Esophagus mucosa (tissue), 1 donor: ENCODE measurements at regions not wholly inside any gene's neighbourhood (a gene's known extent, or its start where the extent isn't known, plus 50 kb on each side); places are given as distances from the start of the nearest gene placed in this dataset.
"Not testable (repeated sequence)": the region's sequence is repeated elsewhere in the genome, so short reads cannot be mapped to it uniquely, and the experiment has no call there.

Experiments
- ATAC-seq: fragments of 200-7000 bp; cut with Tn5 transposase; one replicate; pipeline ENCODE4 v1.9.1; 2020
- donor health status: DM: yes; HTN: yes; CAD: no.

DNA sequence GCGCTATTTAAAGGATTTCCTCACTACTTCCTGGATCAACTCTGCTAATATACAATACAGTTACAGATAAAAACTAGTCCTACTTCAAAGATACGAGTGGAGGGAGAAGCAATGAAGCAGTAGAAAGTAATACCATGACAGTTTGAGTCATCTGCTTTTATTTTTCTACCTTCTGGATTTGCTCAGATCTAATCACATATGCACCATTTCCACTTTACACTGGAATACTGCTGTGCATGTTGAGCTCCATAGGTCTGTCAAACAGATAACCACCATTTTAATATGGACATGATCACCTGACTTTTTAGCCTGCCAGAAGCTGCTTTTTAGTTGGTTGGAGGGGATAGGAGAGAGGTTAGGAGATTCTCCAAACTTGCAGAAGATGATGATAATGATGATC is 92.5 kb downstream of the MMUT start:
- ATAC-seq, result no peak

DNA sequence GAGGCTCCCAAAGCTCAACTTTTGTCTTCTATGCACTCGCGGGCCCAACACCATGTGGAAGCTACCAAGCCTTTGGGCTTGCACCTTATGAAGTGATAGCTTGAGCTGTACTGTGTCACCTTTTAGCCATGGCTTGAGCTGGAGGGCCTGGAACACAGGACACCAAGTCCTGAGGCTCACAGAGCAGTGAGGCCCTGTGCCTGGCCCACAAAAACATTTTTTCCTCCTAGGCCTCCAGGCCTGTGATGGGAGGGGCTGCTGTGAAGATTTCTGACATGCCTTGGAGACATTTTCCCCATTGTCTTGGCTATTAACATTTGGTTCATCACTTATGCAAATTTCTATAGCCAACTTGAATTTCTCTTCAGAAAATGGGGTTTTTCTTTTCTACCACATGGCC is 96.5 kb downstream of the MMUT start:
- no peak for ATAC-seq

DNA sequence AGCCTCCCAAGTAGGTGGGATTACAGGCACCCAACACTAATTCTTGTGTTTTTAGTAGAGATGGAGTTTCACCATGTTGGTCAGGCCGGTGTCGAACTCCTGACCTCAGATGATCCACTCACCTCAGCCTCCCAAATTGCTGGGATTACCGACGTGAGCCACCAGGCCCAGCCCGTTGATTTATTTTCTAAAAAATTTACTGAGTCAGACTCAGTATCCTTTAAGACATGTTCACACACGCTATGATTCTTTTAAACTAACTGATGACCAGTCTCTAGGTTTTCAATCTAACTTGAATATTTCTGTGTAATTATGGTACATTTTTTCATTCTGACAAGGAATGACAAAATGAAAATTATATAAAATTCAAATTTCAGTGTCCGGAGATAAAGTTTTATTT is 114.5 kb downstream of the MMUT start:
- ATAC-seq, result no peak

DNA sequence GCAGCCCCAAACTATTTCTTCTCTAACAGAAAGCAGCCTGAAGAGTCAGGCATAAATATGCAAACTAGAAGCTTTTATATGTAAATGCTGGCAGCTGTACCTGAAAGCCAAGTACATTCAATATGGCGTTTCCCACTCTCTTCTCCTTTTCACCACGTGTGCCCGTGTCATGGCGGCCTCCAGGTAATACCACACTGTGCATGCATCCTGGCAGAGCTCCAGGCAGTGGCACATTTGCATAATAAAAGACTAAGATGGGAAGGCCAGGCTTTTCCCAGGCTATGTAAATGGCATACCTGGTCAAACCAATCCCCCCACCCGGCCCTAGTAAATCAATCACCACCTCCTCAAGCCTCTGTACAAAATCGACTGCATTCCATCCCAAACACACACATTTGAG is 120.6 kb downstream of the MMUT start:
- no peak for ATAC-seq

DNA sequence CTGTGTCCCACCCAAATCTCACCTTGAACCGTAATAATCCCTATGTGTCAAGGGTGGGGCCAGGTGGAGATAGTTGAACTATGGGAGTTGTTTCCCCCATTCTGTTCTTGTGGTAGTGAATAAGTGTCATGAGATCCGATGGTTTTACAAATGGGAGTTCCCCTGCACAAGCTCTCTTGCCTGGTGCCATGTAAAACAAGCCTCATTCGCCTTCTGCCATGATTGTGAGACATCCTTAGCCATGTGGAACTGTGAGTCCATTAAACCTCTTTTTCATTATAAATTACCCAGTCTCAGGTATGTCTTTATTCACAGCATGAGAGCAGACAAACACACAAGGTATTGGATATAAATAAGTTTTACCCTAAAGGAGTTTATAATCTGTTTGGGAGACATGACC is 121.2 kb downstream of the MMUT start:
- no peak for ATAC-seq

DNA sequence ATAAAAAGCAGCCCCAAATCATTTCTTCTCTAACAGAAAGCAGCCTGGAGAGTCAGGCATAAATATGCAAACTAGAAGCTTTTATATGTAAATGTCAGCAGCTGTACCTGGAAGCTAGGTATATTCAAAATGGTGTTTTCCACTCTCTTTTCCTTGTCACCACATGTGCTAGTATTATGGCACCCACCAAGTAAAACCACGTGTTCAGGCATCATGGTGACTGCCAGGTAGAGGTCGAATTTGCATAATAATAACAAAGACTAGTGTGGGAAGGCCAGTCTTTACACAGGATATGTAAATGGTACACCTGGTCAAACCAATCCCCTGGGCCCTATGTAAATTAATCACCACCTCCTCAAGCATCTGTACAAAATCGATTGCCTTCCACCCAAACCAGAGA is 124.0 kb downstream of the MMUT start:
- ATAC-seq, result no peak

DNA sequence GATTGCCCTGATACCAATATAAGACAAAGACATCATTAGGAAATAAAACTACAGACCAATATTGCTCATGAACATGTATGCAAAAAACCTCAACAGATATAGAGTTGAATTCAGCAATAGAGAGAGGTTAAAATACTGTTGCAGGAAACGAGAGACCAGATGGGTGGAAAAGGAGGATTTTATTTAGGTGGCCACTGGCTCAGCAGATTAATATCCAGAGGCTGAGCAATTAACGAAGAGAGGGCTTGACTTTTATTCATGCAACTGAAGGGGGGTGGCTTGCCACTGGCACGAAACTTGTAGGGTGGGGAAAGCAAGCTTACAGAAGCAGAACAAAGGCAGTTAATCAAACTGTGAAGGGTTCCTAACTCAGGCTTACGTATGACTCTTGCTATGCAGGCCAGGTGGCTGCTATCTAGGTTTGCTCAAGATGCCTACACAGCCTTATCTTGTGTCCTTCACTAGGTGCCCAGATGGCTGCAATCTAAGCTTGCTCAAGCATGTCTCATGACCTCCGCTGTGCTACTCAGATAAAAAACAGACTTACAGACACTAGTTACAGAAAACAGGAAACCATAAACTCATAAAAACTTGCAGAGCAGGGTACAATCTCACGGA is 126.4 kb downstream of the MMUT start:
- ATAC-seq, result no peak

DNA sequence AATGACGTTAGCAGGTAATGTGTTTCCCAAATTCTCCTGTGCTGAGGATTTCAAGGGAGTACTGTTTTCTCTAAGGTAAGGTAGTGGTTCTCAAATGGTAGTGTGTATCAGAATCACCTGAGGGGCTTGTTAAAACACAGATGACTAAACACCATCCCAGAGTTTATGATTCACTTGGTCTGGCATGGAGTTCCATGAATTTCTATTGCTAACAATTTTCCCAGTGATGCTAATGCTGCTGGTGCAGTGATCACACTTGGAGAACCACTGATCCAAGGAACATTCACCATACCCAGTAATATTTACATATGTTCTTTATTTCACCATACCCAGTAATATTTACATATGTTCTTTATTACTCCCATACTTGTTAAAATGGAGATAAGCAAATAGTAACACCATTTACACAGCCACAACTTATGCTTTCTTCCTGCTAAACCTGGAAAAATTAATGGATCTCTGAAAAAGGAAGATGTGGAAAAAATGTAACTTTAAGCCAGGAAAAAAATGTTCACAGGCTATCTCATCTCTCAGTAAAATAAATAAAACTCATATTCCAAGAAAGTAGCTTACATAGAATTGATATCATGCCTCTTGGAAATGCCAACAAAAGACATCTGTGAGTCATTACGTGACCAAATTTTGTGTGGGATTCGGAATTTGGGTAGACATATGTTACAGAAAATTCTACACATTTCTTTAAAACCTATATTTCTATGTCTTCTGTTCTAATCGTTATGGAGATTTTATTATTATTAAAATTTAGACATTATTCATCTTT is 129.5 kb downstream of the MMUT start:
- ATAC-seq, result no peak

DNA sequence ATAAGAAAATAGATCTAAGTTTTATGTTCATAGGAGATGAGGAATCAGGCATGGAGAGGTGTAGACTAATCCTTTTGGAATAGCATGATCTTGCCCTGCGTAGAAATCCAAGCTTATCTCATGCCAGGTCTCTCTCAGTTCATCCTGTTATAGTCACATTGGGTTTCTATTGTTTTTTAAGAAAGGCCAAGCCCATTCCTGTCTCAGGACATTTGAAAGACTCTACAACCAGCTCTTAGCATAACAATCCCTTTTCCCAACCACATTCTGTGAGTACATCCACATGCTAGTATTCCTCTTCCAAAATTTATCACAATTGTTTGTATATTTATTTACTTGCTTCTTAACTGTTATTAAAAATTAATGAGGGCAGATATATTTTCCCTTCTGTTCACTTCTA is 130.3 kb downstream of the MMUT start:
- ATAC-seq, result no peak

DNA sequence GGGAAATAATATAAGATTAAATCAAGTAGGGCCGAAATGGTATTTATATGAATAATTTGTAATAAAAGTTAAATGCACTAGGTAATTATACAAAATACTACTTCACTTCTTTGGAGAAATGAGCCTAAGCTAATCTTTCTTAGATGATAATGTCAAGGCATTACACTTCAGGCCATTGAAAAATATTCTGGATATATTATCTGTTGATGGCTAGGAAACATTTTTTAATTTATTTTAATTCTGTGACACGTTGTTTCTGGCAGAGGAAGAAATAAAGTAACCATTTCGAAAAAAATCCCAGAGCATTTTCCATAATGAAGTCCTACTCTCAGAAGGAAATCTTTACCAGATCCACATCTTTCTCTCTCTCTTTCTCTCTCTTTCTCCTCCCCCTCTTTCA is 133.9 kb downstream of the MMUT start:
- no peak for ATAC-seq

DNA sequence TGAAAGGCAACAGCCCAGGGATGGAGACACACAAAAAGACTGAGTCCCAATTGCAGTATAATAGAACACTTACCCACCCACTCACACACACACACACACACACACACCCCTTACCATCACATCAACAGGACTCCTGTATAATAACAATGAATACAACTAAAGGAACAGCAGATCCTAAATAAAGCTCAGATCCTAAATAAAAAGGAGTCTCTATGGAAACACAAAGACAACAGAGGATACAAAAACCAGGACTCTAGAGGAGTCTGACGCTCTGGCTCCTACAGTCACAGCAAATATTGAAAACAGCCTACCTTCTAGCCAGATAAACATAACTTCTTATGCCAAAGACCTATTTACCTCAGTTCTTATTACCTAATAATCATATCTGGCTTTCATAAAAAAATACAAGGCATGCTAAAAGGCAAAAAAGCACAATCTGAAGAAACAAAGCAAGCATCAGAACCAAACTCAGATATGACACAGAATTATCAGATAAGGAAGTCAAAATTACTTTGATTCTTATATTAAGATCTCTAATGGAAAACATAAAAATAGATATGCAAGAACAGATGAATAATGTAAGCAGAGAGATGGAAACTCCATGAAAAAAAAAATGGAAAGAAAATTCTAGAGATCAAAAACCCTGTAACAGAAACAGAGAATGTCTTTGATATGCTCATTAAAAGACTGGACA is 134.9 kb downstream of the MMUT start:
- no peak for ATAC-seq

DNA sequence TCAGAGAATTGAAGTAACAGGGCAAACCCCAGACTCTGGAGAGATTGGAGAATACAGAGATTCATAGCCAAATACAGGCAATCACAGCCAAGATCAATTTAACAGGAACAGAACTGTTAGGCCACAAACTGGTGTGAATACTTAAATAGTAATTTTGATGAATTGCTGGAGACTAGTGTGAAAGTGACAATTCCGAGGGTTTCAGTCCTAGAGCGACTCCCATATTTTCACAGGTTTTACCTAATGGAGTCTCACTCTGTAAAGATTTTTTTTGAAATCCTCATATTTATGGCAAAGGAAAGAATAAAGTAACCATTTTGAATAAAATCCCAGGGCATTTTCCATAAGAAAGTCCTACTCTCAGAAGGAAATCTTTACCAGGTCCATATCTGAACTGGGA is 135.5 kb downstream of the MMUT start:
- ATAC-seq, result no peak

DNA sequence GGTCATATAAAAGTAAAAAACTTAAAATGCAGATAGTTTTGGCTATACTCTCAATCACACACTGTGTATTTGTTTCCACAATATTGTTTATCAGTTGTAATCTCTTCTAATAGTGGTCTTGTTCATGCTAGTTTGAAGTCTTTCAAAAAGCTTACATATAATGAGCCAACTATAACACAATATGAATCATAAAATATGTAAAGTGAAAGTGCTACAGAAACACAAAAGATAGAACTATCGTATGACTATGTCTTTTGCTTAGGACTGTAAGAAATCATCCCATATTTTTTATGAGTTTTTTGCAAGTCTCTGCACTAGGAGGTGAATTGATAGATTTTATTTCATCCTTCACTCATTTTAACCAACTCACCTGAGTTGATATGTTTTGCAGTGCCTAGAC is 136.0 kb downstream of the MMUT start:
- no peak for ATAC-seq

DNA sequence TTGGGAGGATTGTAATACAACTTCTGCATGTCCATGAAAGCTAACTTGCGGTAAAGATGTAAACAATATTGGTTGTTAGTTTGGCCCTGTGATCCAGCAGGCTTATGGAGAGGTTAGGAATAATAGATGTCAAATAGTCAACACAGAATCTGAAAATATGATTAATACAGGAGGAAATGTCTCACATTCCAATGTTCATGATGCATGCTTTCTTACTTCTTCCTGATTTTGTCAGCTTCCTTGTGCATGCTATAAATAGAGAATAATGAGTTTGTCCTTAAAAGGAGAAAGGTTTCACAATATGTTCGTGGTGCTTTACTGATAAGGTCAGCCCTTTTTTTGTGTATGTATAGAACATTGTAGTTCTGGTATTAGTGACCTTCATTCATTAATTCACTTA is 136.7 kb downstream of the MMUT start:
- peak; percentile 84 for ATAC-seq

DNA sequence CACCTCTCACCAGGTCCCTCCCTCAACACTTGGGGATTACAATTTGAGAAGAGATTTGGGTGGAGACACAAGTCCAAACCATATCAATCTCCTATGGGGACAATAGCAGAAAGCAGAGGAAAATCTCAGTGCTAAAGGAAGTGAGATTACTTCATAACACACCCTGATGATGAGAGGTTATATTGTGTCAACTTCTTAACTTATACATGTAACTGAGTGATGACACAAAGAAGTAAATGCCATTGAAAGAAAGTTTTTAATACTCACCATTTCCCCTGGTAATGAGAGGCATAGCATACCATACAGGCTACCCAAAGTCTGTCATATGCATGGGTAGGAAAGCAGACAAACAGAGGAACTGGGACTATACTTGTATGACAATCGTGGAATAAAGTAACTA is 137.2 kb downstream of the MMUT start:
- ATAC-seq, result peak; percentile 71

DNA sequence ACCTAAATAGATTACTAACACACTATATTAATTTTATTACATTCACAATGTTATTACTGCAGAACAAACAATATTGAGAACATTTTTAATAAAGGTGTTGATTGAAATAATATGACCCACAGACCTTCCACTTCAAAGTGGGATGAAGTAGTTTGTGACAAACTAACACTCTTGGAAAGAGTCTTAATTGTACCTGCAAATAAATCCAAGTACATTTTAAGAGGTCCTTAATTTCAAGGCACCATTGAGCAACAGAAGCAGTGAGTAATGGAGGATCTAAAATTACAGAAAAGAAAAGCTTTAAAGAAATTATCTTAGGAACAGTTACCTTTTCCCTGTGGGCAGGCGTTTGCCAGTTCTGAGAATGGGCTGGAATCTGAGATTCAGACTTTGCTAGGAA is 140.2 kb downstream of the MMUT start:
- ATAC-seq, result no peak

DNA sequence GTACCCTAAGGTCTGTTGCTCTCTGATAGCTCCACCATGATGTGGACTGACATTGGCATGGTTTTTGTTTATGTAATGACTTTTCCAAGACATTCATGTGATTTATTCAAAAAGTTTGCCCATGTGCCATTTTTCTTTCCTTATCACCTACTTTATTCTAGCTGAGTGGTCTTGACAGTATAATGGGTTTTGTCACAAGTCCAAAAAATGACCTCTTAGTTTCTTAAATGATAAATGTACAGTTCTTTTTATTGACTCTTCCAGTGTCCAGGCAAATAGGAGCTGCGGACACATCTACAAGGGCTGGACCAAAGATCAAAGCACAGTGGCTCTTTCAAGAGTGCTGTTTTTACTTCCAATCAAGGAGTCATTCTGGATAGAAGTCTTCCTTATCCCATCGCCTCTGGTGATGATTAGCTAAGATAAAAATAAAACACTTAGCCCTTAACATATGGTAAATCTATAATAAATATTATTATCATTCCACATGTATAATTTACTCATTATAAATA is 141.4 kb downstream of the MMUT start:
- no peak for ATAC-seq

DNA sequence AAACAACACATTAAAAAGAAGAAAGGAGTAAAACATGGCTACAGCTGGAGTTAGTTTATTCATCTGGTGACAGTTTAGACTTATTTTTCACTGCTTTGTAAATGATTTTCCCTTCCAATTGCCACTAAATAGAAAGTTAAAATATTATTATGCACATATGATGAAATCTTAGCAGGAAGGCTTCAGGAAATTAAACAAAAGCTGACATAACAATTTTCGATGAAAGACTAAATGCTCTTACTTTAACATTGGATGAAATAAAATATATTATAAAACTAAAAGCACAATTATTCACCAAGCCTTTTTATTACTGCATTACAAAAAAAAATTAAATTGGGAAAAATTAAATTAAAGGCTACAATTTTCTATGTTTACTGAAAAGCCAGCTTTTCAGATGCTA is 158.0 kb downstream of the MMUT start:
- ATAC-seq, result no peak

DNA sequence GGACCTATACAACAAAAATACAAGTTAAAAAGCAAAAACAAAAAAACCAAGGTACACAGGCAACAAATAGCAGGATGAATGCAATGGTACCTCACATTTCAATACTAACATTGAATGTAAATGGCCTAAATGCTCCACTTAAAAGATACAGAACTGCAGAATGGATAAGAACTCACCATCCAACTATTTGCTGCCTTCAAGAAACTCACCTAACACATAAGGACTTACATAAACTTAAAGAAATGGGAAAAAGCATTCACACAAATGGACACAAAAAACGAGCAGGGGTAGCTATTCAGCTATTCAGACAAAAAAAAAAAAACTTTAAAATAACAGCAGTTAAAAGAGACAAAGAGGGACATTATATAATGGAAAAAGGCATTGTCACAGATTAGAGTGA is 158.7 kb downstream of the MMUT start:
- not testable (repeated sequence) for ATAC-seq

DNA sequence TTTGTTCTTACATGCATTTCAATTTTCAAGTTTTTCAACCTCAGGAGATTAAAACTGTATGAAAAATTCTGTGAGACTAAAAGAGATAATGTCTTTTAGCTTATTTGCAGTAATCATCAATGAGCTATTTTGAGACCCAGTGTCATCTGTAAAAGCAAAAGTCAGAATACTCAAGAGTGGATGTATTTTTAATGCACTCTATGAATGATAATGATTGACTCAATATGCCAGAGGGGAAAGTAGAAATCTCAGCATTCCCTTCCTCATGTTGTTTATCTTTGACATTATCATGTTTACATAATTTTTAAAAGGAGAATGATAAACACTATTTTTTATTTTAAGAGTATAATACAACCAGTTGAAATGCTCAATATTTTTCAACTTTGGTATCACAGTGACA is 162.1 kb downstream of the MMUT start:
- ATAC-seq, result no peak

DNA sequence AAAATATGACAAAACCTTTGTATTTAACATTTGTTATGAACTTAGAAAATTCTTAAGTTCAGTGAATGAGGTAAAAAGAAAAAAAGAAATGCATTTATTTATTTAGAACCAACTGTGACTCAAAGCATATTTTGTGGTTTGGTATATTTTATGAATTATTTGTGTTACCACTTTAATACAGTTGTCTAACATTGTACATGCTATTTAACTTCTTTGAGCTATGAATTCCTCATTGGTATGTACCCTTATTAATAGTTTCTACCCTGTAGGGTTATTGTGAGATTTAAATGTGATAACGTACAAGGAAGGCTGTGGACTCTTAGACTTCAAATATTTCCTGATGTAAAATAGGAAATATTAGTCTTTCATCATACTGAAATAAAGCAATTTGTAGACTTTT is 162.6 kb downstream of the MMUT start:
- no peak for ATAC-seq

DNA sequence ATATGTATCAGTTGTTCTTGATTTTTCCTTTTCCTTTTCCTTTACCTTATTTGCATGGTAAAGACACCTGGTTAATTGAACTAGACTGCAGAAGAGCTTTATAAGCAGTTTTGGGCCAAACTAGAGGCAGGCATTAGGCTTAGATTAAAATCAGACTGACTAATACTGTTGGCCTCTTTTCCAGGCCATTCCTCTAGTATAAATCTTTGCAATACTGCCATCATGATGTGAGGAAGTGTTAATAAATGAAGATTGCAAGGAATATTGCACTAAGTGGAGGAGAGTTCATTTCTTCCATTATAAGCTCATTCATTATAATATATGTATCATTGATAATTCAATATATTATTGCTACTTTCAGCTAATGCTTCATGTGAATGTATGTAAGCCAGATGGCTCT is 163.8 kb downstream of the MMUT start:
- no peak for ATAC-seq

DNA sequence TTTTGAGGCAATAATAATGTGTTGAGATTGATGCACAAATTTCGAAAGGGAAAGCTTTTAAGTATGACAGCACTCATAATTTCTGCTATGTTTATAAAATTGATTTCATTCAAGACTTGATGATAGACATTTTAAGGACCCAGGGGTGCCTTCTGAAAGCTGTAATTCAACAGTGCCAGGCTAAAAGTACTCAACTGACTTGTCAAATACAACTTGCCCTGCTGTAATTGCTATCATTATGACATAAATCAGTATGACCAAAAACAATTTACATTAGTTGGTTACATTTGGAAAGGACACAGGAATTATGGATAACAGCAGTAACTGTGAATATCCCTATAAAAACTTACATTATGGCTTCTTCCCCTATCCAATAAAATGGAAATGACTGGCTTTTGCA is 178.9 kb downstream of the MMUT start:
- no peak for ATAC-seq
